ENCODE measurements at regions not wholly inside any gene's neighbourhood (a gene's known extent, or its start where the extent isn't known, plus 50 kb on each side); places are given as distances from the start of the nearest gene placed in this dataset.

DNA sequence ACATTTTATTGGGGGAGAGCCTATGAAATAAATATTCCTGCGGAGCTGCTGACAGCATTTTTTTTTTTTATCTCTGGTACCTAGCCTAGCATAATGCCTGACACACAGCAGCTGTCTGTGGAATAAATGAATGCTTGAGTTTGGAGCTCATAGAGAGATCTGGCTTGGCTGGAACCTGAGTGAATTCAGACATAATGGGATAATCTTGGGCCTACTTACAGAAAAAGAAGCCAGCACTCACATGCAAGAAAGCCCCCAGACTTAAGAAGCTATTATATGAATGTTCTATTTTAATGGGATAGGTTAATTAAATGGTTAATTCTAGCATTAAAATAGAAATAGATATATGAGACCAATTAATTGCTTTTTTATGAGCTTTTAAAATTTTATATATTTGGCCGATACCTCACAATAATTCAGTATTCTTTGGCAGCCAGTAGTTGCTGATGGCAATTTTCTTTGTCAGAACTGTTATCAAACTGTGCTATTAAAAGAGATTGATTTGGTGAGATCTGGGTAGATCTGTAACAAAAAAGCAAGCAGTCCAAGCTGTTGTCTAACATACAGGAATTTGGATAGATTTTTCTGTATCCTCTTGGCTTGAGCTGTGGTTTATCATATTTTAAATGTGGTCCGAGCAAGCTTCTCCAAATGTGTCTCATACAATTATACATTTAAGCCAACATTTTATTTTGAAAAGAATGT is 654.2 kb downstream of the PCDH7 start:
- TF ChIP-seq ESRRG (CRISPR knock-in tag; IDR thresholded peaks at IDR 0.05) (no peak), SNAI2 (CRISPR knock-in tag; IDR thresholded peaks at IDR 0.05) (no peak), TOX (CRISPR knock-in tag; IDR thresholded peaks at IDR 0.05; ENCODE audit: borderline replicate concordance) (no peak), ZFP3 (CRISPR knock-in tag; IDR thresholded peaks at IDR 0.05) (no peak), ARNTL (CRISPR knock-in tag; IDR thresholded peaks at IDR 0.05; ENCODE audit: borderline replicate concordance, low read depth) (no peak)
- TF ChIP-seq, protein P1, sequence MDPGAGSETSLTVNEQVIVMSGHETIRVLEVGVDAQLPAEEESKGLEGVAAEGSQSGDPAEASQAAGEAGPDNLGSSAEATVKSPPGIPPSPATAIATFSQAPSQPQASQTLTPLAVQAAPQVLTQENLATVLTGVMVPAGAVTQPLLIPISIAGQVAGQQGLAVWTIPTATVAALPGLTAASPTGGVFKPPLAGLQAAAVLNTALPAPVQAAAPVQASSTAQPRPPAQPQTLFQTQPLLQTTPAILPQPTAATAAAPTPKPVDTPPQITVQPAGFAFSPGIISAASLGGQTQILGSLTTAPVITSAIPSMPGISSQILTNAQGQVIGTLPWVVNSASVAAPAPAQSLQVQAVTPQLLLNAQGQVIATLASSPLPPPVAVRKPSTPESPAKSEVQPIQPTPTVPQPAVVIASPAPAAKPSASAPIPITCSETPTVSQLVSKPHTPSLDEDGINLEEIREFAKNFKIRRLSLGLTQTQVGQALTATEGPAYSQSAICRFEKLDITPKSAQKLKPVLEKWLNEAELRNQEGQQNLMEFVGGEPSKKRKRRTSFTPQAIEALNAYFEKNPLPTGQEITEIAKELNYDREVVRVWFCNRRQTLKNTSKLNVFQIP (CRISPR knock-in tag; IDR thresholded peaks at IDR 0.05; ENCODE audit: borderline replicate concordance, low read depth): no peak
- ATAC-seq: no peak

DNA sequence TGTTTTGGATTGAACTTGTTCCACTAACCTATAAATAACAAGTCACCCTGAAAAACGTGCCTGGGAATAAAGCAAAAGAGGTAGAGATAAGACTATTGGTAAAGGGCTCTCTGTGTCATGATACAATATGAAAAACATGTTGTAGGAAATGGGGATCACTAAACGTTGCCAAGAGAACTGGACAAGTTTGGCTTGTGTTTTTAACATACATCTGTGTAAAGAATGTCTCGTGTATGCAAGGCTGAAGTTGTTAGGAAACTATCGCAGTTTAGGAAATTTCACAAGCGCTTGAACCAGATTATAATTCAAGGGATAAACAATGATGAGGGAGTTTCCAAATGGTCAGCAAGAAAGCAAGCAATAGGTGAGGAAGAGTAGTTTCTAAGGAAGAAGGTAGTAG is 655.8 kb downstream of the PCDH7 start:
- ATAC-seq: no peak
- no peak for TF ChIP-seq TOX (CRISPR knock-in tag; IDR thresholded peaks at IDR 0.05; ENCODE audit: borderline replicate concordance)
- TF ChIP-seq ARNTL (CRISPR knock-in tag; IDR thresholded peaks at IDR 0.05; ENCODE audit: borderline replicate concordance, low read depth): no peak
- TF ChIP-seq CSRNP3 (CRISPR knock-in tag; IDR thresholded peaks at IDR 0.05): no peak
- TF ChIP-seq, protein P2, sequence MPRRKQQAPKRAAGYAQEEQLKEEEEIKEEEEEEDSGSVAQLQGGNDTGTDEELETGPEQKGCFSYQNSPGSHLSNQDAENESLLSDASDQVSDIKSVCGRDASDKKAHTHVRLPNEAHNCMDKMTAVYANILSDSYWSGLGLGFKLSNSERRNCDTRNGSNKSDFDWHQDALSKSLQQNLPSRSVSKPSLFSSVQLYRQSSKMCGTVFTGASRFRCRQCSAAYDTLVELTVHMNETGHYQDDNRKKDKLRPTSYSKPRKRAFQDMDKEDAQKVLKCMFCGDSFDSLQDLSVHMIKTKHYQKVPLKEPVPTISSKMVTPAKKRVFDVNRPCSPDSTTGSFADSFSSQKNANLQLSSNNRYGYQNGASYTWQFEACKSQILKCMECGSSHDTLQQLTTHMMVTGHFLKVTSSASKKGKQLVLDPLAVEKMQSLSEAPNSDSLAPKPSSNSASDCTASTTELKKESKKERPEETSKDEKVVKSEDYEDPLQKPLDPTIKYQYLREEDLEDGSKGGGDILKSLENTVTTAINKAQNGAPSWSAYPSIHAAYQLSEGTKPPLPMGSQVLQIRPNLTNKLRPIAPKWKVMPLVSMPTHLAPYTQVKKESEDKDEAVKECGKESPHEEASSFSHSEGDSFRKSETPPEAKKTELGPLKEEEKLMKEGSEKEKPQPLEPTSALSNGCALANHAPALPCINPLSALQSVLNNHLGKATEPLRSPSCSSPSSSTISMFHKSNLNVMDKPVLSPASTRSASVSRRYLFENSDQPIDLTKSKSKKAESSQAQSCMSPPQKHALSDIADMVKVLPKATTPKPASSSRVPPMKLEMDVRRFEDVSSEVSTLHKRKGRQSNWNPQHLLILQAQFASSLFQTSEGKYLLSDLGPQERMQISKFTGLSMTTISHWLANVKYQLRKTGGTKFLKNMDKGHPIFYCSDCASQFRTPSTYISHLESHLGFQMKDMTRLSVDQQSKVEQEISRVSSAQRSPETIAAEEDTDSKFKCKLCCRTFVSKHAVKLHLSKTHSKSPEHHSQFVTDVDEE (CRISPR knock-in tag; IDR thresholded peaks at IDR 0.05): no peak
- TF ChIP-seq ISL1 (CRISPR knock-in tag; IDR thresholded peaks at IDR 0.05): no peak
- TF ChIP-seq TCF4 (CRISPR knock-in tag; IDR thresholded peaks at IDR 0.05; ENCODE audit: borderline replicate concordance): no peak
- TF ChIP-seq RARB (CRISPR knock-in tag; IDR thresholded peaks at IDR 0.05): no peak
- no peak for TF ChIP-seq ZNF70 (CRISPR knock-in tag; IDR thresholded peaks at IDR 0.05)
- no peak for TF ChIP-seq CREB5 (CRISPR knock-in tag; IDR thresholded peaks at IDR 0.05; ENCODE audit: low read depth)
- no peak for TF ChIP-seq ZC3H10 (CRISPR knock-in tag; IDR thresholded peaks at IDR 0.05)
- no peak for TF ChIP-seq PPARA (CRISPR knock-in tag; IDR thresholded peaks at IDR 0.05; ENCODE audit: borderline replicate concordance)
- no peak for TF ChIP-seq OSR1 (CRISPR knock-in tag; IDR thresholded peaks at IDR 0.05)
- no peak for TF ChIP-seq ESRRG (CRISPR knock-in tag; IDR thresholded peaks at IDR 0.05)
- TF ChIP-seq, protein P1 (CRISPR knock-in tag; IDR thresholded peaks at IDR 0.05; ENCODE audit: borderline replicate concordance, low read depth): no peak
- TF ChIP-seq GLIS3 (CRISPR knock-in tag; IDR thresholded peaks at IDR 0.05): no peak
- TF ChIP-seq SNAI2 (CRISPR knock-in tag; IDR thresholded peaks at IDR 0.05): no peak
- no peak for TF ChIP-seq ZFP3 (CRISPR knock-in tag; IDR thresholded peaks at IDR 0.05)
- TF ChIP-seq ZFP30 (CRISPR knock-in tag; IDR thresholded peaks at IDR 0.05): no peak
- no peak for TF ChIP-seq PATZ1 (CRISPR knock-in tag; IDR thresholded peaks at IDR 0.05; ENCODE audit: borderline replicate concordance)

All from SK-N-SH treated with all-trans-retinoic acid at 6 μM for 48 hours (cell line).